Stimulated activated CD8-positive, alpha-beta memory T cell treated with anti-CD3 and anti-CD28 coated beads, Interleukin-4, amount 100 ng/mL, for 24 hours (primary cell): ENCODE measurements at regions not wholly inside any gene's neighbourhood (a gene's known extent, or its start where the extent isn't known, plus 50 kb on each side); places are given as distances from the start of the nearest gene placed in this dataset.
"Not testable (repeated sequence)": the region's sequence is repeated elsewhere in the genome, so short reads cannot be mapped to it uniquely, and the experiment has no call there.

Experiments
- DNase-seq: peaks from one replicate; pipeline ENCODE4 v3.0.0-alpha.2; 2020; ENCODE audit warnings: low read depth

DNA sequence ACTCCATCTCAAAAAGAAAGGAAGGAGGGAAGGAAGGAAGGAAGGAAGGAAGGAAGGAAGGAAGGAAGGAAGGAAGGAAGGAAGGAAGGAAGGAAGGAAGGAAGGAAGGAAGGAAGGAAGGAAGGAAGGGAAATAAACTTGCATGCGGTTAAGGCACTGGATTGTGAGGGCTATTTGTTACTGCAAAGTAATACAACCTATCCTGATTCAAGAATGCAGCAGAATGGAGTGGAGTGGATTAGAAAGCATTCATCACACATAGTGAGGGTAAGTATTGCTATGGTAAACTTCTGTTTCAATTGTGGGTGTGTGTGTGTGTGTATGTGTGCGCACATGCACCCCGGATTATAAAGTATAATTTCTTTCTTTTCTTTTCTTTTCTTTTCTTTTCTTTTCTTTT is 344.8 kb upstream of the C16orf82 start:
- DNase-seq, result not testable (repeated sequence)

DNA sequence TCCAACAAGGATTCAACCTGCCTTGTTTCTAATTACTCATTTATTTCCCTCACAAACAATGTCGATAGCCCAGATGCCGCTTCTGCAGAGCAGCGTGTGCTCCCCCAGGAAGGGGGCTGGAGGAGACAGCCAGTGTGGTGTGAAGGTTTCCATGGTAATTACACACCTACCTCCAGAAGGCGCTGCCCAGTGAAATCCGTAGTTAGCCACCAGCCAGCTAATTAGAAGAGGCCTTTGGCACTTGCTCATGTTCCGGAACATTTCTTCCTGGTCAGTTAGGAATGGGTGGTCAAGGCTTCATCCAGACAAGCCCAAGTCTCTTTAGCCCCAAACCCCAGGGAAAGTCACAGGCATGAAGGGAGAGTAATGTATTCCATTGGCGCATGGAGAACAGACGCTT is 342.5 kb upstream of the C16orf82 start:
- no peak for DNase-seq

- no peak for DNase-seq
These were observed 338.9 kb upstream of the C16orf82 start for GRCh38 chr16:26727848-26728247.

DNA sequence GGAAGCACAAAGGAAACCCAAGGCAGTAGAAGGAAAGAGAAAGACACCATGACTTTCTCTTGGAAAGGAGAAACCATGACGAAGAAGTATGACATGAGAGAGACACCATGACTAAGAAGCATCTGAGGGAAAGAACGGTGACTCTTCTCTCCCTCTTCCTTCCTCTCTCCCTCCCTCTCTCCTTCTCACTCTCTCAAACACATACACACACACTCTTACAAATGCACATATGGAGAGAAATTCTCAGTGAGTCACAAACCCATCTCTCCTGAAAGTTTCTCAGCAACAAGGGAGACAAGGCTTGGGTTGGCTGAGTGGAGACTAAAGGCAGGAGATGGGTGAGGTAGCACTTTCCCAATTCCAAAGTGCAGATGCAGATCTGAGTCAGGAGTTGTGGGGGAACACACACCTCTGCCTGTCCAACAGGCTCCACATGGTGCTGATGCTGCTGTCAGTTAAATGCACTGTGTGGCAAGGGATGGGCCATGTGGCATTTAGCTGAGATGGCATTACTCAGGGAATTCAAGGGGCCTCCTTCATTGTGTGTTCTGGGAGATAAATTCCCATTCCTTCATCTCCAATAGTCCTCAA is 336.7 kb upstream of the C16orf82 start:
- DNase-seq, result no peak

GRCh38 chr16:26731729-26732128 is 335.0 kb upstream of the C16orf82 start:
- no peak for DNase-seq

DNA sequence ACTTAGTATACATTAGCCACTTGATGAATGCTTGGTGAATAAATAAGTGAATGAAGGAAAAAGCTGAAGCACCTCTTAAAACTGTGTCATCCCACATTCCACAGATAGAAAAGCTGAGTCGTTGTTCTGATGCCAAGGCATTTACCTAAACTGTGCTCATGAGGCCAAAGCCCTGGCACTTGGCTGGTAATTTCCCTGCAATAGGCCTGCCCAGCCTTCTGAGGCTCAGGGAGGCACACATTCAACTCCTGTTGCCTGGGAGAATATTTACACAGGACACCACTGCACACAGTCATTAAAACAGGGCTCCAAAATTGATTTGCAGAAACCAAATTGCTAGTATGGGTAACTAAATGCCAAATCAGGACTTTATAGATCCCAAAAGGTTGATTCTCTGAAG is 333.0 kb upstream of the C16orf82 start:
- no peak for DNase-seq

DNA sequence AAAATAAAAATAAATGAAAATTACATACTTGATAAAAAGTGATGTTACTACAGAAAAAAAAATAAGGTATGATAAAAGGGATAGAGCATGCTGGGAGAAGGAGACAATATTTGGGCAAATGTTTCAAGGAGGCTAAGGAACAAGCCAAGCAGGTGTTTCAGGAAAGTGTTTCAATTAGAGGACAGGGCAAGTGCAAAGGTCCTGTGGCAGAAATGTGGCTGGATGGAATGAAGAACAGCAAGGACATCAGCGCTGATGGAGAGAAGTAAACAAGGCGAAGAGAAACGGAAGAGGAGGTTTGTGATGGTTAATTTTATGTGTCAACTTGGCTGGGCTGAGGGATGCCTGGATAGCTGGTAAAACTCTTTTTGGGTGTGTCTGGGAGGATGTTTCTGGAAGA is 331.2 kb upstream of the C16orf82 start:
- DNase-seq, result no peak

- DNase-seq, result no peak
These were observed 330.6 kb upstream of the C16orf82 start for GRCh38 chr16:26736084-26736483.

DNA sequence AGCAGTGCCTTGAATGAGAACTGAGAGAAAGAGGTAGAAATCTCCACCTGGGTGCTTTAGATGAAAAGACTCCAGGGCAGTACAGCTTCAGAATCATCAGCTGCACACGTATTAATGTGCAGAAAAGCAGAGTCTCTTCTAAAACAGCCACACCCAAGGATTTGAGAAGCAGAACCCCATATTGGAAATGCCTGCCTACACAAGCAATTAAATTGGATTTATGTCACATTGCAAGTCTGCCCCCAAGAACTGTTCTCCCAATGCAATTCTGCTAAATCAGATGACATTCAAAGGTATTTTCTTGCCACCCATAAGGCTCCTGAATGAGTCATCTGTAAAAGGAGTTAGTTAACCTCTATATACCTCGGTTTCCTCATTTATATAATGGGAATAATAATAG is 326.0 kb upstream of the C16orf82 start:
- DNase-seq, result no peak

GRCh38 chr16:26742040-26742439 is 324.7 kb upstream of the C16orf82 start:
- DNase-seq, result no peak

DNA sequence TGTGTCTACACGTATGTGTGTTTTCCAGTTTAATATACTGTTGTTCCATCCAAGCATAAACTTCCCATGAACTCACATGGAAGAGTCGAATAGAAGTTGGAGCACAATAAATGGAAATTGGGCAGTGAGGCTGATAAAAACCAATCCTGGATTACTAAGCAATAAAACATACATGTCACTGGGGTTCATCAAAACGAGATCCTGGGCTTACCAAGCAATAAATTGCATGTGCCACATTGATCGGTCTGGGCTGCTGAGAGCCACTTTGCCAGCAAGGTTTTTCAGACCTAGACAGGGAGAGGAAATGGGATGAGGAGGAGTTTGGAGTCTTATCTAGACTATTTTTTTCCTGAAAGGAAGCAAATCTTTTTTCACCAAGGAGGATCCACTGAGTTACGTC is 322.3 kb upstream of the C16orf82 start:
- DNase-seq, result no peak

GRCh38 chr16:26747760-26748159 is 319.0 kb upstream of the C16orf82 start:
- no peak for DNase-seq

- DNase-seq, result no peak
These were observed 317.7 kb upstream of the C16orf82 start for GRCh38 chr16:26749072-26749471.

GRCh38 chr16:26752166-26752565 is 314.6 kb upstream of the C16orf82 start:
- no peak for DNase-seq

DNA sequence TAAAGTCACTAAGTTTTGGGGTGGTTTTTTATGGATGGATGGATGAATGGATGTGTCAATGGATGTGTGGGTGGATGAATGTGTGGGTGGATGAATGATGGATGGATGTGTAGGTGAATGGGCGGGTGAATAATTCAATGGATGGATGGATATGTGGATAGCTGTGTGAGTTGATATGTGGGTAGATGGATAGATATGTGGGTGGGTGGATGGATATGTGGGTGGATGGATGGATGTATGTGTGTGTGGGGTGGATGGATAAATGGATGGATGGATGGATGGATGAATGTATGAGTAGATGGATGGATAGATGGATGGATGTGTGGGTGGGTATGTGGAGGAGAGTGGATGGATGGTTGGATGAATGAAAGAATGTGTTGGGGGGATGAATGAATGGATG is 310.1 kb upstream of the C16orf82 start:
- no peak for DNase-seq

GRCh38 chr16:26762594-26762993 is 304.1 kb upstream of the C16orf82 start:
- DNase-seq, result no peak

- DNase-seq, result no peak
These were observed 301.6 kb upstream of the C16orf82 start for GRCh38 chr16:26765087-26765486.

- DNase-seq, result no peak
These were observed 298.2 kb upstream of the C16orf82 start for GRCh38 chr16:26768385-26769010.

GRCh38 chr16:26770547-26770946 is 296.2 kb upstream of the C16orf82 start:
- DNase-seq, result no peak

DNA sequence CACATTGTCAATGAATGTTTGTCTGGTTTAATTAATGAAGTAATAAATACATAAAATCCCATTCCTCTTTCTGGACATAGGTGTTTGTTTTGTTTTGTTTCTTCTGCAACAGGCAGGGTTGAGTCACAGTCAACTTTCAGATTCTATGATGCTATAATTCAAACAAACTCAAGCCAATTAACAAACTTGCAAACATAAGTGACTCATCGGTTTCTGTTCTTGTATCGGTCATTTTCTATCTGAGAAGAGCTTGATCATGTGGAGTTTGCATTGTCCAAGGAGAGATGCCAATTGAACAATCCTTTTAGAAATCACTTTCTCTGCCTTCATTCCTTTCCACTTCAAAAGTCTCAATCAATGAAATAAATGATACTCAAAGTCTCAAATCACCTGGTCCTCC is 294.2 kb upstream of the C16orf82 start:
- DNase-seq, result no peak

DNA sequence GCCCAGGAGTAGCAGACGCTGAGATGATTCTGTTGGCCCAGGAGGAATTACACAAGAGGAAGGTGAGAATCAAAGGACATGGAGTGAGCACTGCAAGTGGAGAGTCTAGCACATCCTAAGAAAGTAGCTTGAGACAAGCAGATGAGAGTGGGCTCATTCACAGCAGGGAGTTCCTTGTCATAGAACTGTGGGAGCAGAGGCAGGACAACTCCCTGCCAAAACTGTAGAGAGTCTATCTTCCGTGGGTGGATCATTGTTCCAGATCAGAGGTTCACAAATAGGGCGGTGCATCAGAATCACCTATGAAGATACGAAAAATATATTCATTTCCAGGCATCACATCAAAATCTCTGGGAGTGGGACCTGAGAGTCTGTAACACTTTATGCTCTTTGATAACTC is 288.9 kb upstream of the C16orf82 start:
- DNase-seq, result no peak

DNA sequence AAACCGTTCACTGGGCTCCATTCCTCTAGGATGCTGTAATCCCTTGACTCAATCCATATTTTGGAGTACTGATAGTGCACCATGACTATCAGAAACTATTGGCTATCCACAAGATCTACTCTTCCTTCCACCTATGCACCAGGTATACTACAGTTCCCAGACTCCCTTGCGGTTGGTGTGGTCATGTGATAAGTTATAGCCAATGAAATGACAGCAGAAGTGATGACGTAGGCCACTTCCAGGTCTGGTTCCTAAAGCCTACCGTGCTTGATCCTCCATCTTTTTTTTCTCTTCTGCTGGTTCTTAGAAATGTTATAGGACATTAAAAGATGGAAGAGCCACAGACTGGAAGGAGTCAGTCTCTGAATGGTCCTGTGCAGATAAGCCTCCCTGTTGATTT is 278.8 kb upstream of the C16orf82 start:
- DNase-seq, result no peak

- DNase-seq, result no peak
These were observed 275.6 kb upstream of the C16orf82 start for GRCh38 chr16:26791169-26791568.

DNA sequence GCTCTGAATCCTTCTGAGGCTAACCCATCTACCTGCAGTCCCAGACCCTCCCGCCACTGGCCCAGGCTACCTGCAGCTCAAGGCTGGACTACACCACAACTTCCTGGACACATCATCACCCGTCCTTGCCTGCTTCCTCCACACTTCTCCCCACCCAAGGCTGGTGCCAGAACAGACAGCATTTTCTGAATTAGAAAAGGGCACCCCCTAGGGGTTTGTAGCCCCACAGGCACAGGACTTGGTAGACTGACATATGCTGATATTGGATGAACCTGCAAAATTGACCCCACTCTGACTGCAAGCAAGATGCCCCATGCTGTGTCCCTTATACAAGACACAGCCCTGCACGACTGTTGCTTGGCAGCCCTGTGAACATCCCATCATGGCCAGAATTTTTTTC is 271.5 kb upstream of the C16orf82 start:
- no peak for DNase-seq
